ENCODE measurements at regions not wholly inside any gene's neighbourhood (a gene's known extent, or its start where the extent isn't known, plus 50 kb on each side); places are given as distances from the start of the nearest gene placed in this dataset.
"Not testable (repeated sequence)": the region's sequence is repeated elsewhere in the genome, so short reads cannot be mapped to it uniquely, and the experiment has no call there.

GRCh38 chr1:78250201-78250600, 204.4 kb downstream of the GIPC2 start:
- no peak for DNase-seq

GRCh38 chr1:78254517-78254916, 208.8 kb downstream of the GIPC2 start:
- no peak for DNase-seq

GRCh38 chr1:78255383-78255782, 209.6 kb downstream of the GIPC2 start:
- no peak for DNase-seq

GRCh38 chr1:78255846-78256245, 210.1 kb downstream of the GIPC2 start:
- no peak for DNase-seq

GRCh38 chr1:78263459-78263858, 217.7 kb downstream of the GIPC2 start:
- no peak for DNase-seq

- no peak for DNase-seq
Observed at GRCh38 chr1:78263946-78264345, 218.2 kb downstream of the GIPC2 start.

- DNase-seq, result no peak
Observed at GRCh38 chr1:78267513-78268218, 221.9 kb downstream of the GIPC2 start.

GRCh38 chr1:78269591-78269990, 221.2 kb upstream of the PTGFR start:
- no peak for DNase-seq

GRCh38 chr1:78271423-78271822, 219.4 kb upstream of the PTGFR start:
- not testable (repeated sequence) for DNase-seq

GRCh38 chr1:78274814-78275213, 216.0 kb upstream of the PTGFR start:
- DNase-seq, result no peak

GRCh38 chr1:78275456-78275855, 215.3 kb upstream of the PTGFR start:
- DNase-seq, result no peak

GRCh38 chr1:78275906-78276685, 214.7 kb upstream of the PTGFR start:
- peak; percentile 13 for DNase-seq

- peak; percentile 81 for DNase-seq
Observed at GRCh38 chr1:78277253-78277652, 213.5 kb upstream of the PTGFR start.

GRCh38 chr1:78279051-78279450, 211.7 kb upstream of the PTGFR start:
- DNase-seq, result no peak

GRCh38 chr1:78280626-78281025, 210.1 kb upstream of the PTGFR start:
- no peak for DNase-seq

GRCh38 chr1:78281580-78281979, 209.2 kb upstream of the PTGFR start:
- DNase-seq, result no peak

GRCh38 chr1:78283691-78284090, 207.1 kb upstream of the PTGFR start:
- DNase-seq, result no peak

- no peak for DNase-seq
Observed at GRCh38 chr1:78284354-78284753, 206.4 kb upstream of the PTGFR start.

GRCh38 chr1:78286686-78287085, 204.1 kb upstream of the PTGFR start:
- no peak for DNase-seq

GRCh38 chr1:78289603-78290002, 201.2 kb upstream of the PTGFR start:
- DNase-seq, result no peak

GRCh38 chr1:78291418-78291817, 199.4 kb upstream of the PTGFR start:
- DNase-seq, result no peak

GRCh38 chr1:78291872-78292271, 198.9 kb upstream of the PTGFR start:
- DNase-seq, result no peak

GRCh38 chr1:78292361-78292760, 198.4 kb upstream of the PTGFR start:
- no peak for DNase-seq

- peak; percentile 42 for DNase-seq
Observed at GRCh38 chr1:78297836-78298235, 192.9 kb upstream of the PTGFR start.

GRCh38 chr1:78298349-78298748, 192.4 kb upstream of the PTGFR start:
- no peak for DNase-seq

Measured in hematopoietic multipotent progenitor cell treated with erythropoietin and hydrocortisone succinate and interleukin-3 and kit ligand, for 4 days (in vitro differentiated cells).